ENCODE measurements at regions not wholly inside any gene's neighbourhood (a gene's known extent, or its start where the extent isn't known, plus 50 kb on each side); places are given as distances from the start of the nearest gene placed in this dataset.

GRCh38 chr1:234748066-234748465 is 138.1 kb upstream of the IRF2BP2 start:
- DNase-seq: no peak

DNA sequence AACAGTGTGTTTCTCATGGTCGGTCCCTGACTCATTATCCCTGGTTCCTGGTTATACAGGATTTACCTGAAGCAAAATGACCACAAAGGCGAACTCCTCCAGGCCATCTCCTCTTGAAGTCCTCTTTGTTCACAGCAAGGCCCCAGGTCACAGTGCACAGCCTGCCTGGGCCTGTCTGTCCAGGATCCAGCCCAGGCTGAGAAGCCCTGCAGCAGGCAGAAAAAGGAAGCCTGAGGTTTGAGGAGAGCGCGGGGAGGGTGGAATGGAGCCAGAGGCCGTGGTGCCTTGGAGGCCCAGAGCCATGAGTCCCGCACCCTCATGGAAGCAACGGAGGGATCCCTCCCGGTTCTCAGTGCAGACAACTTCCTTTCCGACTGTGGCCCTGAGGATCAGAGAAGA is 136.8 kb upstream of the IRF2BP2 start:
- no peak for DNase-seq

GRCh38 chr1:234745844-234746797 is 136.1 kb upstream of the IRF2BP2 start:
- DNase-seq: peak in 27 of 56 donors; percentile 22 to 84 (median 55)

GRCh38 chr1:234745276-234745675 is 135.3 kb upstream of the IRF2BP2 start:
- DNase-seq: peak in 4 of 56 donors; percentile 15 to 27 (median 22)

DNA sequence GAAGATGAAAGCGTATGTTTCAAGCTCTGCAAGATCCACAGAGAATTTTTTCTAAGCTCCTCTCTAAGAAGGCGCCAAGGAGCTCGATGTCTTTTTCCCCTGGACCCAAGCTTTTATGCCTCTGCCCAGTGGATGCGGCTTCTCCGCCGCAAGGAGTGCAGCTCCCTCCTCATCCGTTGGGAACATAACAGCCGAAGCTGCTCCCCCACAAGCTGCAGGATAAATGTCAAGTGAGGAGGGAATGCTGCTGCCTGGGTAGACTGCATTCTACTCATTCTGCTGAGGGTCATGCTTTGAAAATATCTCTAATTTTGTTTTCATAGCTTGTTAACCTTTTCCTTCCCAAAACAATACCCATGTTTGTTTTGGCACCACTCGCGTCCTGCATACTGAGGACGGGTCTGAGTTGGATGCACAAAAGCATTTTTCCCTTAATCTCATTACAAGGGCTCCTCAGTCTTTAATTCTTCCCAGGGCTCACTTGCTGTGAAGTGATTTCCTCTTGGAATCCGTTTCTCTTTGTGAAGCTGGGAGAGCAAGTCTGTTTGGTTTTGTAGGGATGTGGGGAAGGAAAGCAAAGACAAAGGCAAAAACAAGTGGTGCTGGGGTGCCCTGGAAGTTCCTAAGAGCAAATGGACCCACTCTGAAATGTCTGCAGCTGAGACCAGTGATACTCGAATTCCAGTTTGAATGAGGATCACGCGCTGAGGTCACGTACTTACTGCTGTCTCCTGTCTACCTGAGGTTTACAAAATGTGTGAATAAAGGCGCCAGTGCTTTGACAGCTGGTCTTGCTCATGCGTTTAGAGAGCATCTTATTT is 134.0 kb upstream of the IRF2BP2 start:
- DNase-seq: peak in 11 of 56 donors; percentile 18 to 56 (median 33)

GRCh38 chr1:234742622-234743021 is 132.6 kb upstream of the IRF2BP2 start:
- DNase-seq: no peak

DNA sequence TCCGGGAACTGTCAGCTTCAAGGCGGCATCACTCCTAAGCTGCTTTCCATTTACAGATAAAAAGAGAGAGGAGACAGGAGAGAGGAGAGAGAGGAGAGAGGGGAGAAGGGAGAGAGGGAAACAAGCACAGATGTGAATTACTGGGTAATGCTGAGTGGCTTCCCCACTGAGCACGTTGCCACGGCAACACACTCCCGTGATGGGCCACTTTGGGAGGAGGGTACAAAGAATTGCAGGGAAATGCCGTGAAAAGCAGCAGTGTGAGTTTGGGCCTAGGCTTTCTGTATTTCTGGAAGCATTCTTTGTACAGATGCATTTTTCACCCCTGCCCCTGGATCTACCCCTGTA is 128.0 kb upstream of the IRF2BP2 start:
- DNase-seq: peak in 23 of 56 donors; percentile 13 to 80 (median 36)

DNA sequence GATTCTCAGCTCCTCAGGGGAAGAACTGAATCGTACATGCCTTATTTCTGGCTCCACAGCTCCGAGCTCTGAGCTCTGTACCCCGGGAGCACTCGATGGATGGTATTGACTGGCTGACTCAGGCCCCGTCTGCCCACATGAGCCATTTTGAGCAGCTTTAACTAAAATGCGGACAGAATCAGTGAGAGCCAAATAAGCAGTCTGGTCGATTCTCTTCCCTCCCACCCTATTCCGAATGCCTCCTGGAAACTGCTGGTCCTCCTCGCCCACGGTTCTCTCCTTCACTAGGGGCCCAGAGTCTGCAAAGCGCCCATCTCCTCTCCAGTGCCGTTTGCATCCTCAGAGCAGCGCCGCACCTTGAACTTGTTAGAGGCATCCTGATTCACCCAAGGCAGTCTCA is 125.9 kb upstream of the IRF2BP2 start:
- peak in 1 of 56 donors; percentile 25 for DNase-seq

GRCh38 chr1:234735476-234735875 is 125.5 kb upstream of the IRF2BP2 start:
- DNase-seq: peak in 16 of 56 donors; percentile 19 to 75 (median 33)

DNA sequence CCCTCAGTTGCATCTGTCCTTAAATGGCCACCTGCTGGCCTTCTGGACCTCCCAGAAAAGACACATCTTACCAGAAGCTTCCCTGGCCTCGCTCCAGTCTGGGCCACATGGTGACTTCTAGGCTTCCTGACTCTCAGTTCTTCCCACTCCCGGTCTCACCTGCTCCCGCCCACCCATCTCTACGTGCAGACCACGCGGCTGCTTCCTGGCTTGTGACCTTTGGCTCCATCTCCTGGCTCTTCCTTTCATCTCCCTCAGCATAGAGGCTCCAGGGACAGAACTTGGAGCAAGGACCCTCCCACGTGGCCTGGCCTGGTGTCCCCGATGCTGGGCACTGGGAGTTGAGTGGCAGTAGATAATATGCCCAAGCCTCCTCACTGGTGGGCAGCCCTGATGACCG is 124.9 kb upstream of the IRF2BP2 start:
- DNase-seq: no peak

- no peak for DNase-seq
Observed at GRCh38 chr1:234734412-234734835, 124.4 kb upstream of the IRF2BP2 start.

DNA sequence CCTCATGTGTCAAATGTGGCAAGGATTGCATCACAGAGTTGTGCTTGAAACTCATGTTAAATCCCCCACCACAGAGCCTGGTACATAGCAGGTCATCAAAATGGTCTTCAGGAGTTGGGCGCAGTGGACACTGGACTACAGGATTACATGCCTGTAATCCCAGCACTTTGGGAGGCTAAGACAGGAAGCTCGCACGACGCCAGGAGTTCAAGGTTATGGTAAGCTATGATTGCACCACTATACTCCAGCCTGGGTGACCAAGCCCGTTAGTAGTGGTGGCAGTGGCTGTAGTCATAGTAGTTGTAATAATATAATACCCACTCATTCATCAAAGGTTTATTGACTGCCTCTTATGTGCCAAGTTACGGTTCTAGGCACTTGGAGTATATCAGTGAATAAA is 123.4 kb upstream of the IRF2BP2 start:
- no peak for DNase-seq

GRCh38 chr1:234732671-234733390 is 122.9 kb upstream of the IRF2BP2 start:
- no peak for DNase-seq

GRCh38 chr1:234732260-234732659 is 122.3 kb upstream of the IRF2BP2 start:
- no peak for DNase-seq

DNA sequence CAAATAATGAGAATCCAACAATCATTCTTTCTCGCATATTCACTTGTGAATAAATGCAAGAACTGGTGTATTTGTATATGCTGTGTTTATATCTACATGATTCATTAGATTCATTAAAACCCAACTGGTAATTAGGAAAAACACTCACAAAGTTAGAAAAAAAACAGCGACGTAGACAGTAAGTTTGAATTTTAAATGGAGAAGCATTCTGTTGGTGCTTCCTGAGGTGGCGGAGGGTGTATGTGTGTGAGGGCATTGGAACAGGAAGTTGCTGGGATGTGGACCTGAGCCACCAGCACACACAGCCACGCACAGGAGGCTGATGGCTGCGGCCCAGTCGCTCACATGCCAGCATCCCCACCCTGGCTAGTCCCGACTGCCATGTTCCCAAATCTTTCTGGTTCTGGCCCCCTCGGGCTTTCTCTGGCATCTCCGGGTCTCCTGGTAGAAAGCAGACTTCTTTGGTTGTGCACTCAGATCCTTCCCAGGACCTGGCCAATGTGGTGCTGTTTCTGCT is 121.6 kb upstream of the IRF2BP2 start:
- DNase-seq: no peak

GRCh38 chr1:234730770-234731568 is 121.0 kb upstream of the IRF2BP2 start:
- DNase-seq: no peak

- no peak for DNase-seq
Observed at GRCh38 chr1:234730475-234730769, 120.4 kb upstream of the IRF2BP2 start.

DNA sequence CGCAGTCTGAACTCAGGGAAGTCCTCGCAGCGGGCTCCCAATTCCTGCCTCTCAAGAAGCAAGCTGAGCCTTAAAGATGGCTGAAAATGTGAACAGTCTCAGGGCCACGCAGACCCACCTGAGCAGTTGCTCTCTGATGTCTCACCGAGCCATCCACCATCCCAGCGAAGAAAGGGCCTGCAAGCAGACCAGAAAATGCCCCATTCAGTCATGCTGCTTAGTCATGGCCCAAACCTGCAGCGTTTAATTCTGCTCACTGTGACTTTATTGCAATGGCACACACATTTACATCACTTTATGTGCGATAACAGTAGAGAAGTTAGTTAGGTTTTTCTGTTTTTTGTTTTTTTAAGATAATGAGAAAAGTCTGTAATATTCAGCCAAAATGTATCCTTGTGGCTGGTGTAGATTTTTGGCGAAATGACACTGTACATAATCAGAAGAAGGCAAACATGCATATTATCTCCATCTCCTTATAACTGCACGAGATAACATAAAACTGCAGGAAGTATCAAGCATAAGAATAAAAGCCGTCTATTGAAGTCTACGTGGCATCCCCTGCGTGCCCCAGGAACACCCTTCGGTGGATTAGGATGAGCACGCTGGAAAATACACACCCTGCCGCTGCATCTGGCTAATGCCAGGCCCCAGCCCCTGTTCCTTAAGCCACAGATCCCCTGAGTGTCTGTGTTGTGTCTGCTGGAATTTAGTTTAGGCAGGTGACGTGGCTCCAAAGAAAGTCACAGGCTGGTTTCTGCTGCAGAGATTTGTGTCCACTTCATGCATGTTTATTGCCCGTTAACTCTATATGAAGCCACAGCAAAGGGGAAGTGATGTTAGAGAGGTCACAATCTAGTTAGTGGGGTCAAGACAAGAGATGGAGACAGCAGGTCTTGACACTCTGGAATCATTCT is 119.8 kb upstream of the IRF2BP2 start:
- no peak for DNase-seq

DNA sequence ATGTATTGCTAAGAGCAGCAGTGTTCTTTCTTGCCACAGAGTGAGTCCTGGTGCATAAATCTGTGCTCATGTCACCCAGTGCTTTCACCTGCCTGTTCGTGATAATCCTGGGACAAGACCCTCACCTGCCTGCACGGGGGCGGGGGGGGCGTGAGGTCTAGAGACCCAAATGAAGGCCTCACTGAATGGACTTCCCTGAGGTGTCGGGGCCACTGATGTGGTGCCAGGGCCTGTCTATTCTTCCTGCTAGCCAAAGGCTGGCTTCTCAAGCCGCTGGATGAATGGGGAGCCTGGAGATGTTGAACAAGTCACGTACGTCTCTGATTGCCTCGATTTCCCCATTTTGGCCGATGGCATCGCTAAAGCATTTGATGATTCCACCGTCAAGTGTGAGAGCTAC is 118.8 kb upstream of the IRF2BP2 start:
- DNase-seq: no peak

Measured in nucleus accumbens (tissue), 56 donors.